AG09309 (cell line): ENCODE measurements at regions not wholly inside any gene's neighbourhood (a gene's known extent, or its start where the extent isn't known, plus 50 kb on each side); places are given as distances from the start of the nearest gene placed in this dataset.

Source experiments
- DNase-seq: peaks from one replicate; pipeline ENCODE4 v3.0.0-alpha.2; 2010; ENCODE audit warnings: low read depth
- H3K4me3 ChIP-seq: 2 replicates; pipeline ENCODE4 v1.5.1; 2011; ENCODE audit warnings: mild to moderate bottlenecking, low read depth, low read length, moderate library complexity; ENCODE audit not compliant: control insufficient read depth
- CTCF ChIP-seq: IDR thresholded peaks from 2 replicates; pipeline ENCODE4 v1.5.1; 2011; ENCODE audit warnings: mild to moderate bottlenecking, low read depth, low read length, inconsistent platforms; ENCODE audit not compliant: insufficient read depth, control insufficient read depth; ENCODE audit errors: missing control alignments

GRCh38 chr6:11412011-11412424 lies 125.5 kb upstream of the TMEM170B start:
- no peak for DNase-seq
- TF ChIP-seq CTCF, result no peak
- H3K4me3 ChIP-seq, result no peak overlapping the region

GRCh38 chr6:11411593-11411992 lies 126.0 kb upstream of the TMEM170B start:
- no peak overlapping the region for H3K4me3 ChIP-seq
- DNase-seq, result no peak
- no peak for TF ChIP-seq CTCF

- no peak for DNase-seq
- no peak overlapping the region for H3K4me3 ChIP-seq
- no peak for TF ChIP-seq CTCF
Measured at GRCh38 chr6:11410539-11411307, 126.8 kb upstream of the TMEM170B start.

- TF ChIP-seq CTCF, result no peak
Measured at GRCh38 chr6:11409371-11409770, 128.2 kb upstream of the TMEM170B start.

GRCh38 chr6:11407414-11407813 lies 130.1 kb upstream of the TMEM170B start:
- DNase-seq, result no peak
- TF ChIP-seq CTCF, result no peak
- no peak overlapping the region for H3K4me3 ChIP-seq

More at GRCh38 chr6:11409371-11409770, 128.2 kb upstream of the TMEM170B start:
- no peak for DNase-seq
- H3K4me3 ChIP-seq, result no peak overlapping the region

GRCh38 chr6:11404838-11405237 lies 132.7 kb upstream of the TMEM170B start:
- H3K4me3 ChIP-seq, result no peak overlapping the region
- no peak for TF ChIP-seq CTCF
- no peak for DNase-seq
